IMR-90 (cell line): ENCODE measurements at regions not wholly inside any gene's neighbourhood (a gene's known extent, or its start where the extent isn't known, plus 50 kb on each side); places are given as distances from the start of the nearest gene placed in this dataset.

Experiments used
- BHLHE40 ChIP-seq: fragments of 150-350 bp; IDR thresholded peaks from 2 replicates; pipeline ENCODE4 v1.6.1; 2016; ENCODE audit warnings: mild to moderate bottlenecking, low read depth, low read length
- CEBPB ChIP-seq: IDR thresholded peaks from 2 replicates; pipeline ENCODE4 v1.6.1; 2012; ENCODE audit warnings: low read depth, low read length, improper control_type of control experiment
- MAFK ChIP-seq: IDR thresholded peaks from 2 replicates; pipeline ENCODE4 v1.6.1; 2012; ENCODE audit warnings: low read depth, low read length, improper control_type of control experiment
- MAZ ChIP-seq: IDR thresholded peaks from 2 replicates; pipeline ENCODE4 v1.6.1; 2012; ENCODE audit warnings: low read depth, mild to moderate bottlenecking, low read length, improper control_type of control experiment, moderate library complexity, borderline replicate concordance
- POLR2A ChIP-seq: IDR thresholded peaks from 2 replicates; pipeline ENCODE4 v1.6.1; 2012; ENCODE audit warnings: mild to moderate bottlenecking, low read depth, low read length
- RAD21 ChIP-seq: IDR thresholded peaks from 2 replicates; pipeline ENCODE4 v1.6.1; 2012; ENCODE audit warnings: low read length, improper control_type of control experiment
- RCOR1 ChIP-seq: IDR thresholded peaks from 2 replicates; pipeline ENCODE4 v1.6.1; 2012; ENCODE audit warnings: mild to moderate bottlenecking, low read length, improper control_type of control experiment; ENCODE audit not compliant: insufficient replicate concordance
- RFX5 ChIP-seq: IDR thresholded peaks from 2 replicates; pipeline ENCODE4 v1.8.0; 2012; ENCODE audit warnings: low read depth, mild to moderate bottlenecking, low read length, moderate library complexity
- SMC3 ChIP-seq: fragments of 150-350 bp; IDR thresholded peaks from 2 replicates; pipeline ENCODE4 v1.6.1; 2016; ENCODE audit warnings: low read depth, mild to moderate bottlenecking, antibody characterized with exemption, low read length, moderate library complexity
- TF ChIP-seq, protein P1 (sequence below): conservative IDR thresholded peaks from 2 replicates; pipeline ENCODE4 v1.5.1; 2012; ENCODE audit warnings: mild to moderate bottlenecking, low read depth, low read length, improper control_type of control experiment
- TF ChIP-seq, protein P2 (sequence below): fragments of 150-350 bp; IDR thresholded peaks from 2 replicates; pipeline ENCODE4 v1.6.1; 2017; ENCODE audit warnings: mild to moderate bottlenecking, antibody characterized with exemption, low read length, low read depth

DNA sequence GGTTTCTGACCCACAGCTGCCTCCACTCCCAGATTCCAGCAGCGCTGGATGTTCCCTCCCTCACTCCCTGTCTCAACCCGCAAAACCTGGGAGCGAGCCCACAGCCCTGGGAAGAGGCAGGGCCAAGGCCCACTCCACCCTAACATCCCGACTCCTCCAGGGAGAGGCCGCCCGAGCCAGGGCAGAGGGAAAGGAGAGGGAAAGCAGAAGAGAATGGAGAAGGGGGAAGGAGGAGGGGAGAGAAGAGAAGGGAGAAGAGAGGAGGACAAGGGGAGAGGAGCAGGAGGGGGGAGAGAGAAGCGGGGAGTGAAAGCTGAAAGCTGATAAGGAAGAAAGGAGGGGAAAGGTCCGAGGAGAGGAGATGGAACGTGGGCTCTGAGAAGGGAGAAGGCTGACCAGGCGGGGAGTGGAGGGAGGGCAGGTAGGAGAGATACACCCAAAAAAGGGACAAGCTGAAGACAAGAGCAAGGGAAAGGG, 120.2 kb upstream of the PJA1 start:
- TF ChIP-seq POLR2A: no peak
- TF ChIP-seq RAD21: no peak
- TF ChIP-seq SMC3: no peak
- TF ChIP-seq RFX5: no peak
- TF ChIP-seq, protein P1, sequence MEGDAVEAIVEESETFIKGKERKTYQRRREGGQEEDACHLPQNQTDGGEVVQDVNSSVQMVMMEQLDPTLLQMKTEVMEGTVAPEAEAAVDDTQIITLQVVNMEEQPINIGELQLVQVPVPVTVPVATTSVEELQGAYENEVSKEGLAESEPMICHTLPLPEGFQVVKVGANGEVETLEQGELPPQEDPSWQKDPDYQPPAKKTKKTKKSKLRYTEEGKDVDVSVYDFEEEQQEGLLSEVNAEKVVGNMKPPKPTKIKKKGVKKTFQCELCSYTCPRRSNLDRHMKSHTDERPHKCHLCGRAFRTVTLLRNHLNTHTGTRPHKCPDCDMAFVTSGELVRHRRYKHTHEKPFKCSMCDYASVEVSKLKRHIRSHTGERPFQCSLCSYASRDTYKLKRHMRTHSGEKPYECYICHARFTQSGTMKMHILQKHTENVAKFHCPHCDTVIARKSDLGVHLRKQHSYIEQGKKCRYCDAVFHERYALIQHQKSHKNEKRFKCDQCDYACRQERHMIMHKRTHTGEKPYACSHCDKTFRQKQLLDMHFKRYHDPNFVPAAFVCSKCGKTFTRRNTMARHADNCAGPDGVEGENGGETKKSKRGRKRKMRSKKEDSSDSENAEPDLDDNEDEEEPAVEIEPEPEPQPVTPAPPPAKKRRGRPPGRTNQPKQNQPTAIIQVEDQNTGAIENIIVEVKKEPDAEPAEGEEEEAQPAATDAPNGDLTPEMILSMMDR: no peak
- TF ChIP-seq MAZ: no peak
- no peak for TF ChIP-seq BHLHE40
- TF ChIP-seq RCOR1: no peak
- TF ChIP-seq, protein P2, sequence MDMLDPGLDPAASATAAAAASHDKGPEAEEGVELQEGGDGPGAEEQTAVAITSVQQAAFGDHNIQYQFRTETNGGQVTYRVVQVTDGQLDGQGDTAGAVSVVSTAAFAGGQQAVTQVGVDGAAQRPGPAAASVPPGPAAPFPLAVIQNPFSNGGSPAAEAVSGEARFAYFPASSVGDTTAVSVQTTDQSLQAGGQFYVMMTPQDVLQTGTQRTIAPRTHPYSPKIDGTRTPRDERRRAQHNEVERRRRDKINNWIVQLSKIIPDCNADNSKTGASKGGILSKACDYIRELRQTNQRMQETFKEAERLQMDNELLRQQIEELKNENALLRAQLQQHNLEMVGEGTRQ: no peak
- no peak for TF ChIP-seq CEBPB
- TF ChIP-seq MAFK: no peak
